GM23338 (cell line): ENCODE measurements at regions not wholly inside any gene's neighbourhood (a gene's known extent, or its start where the extent isn't known, plus 50 kb on each side); places are given as distances from the start of the nearest gene placed in this dataset.

Source experiments
- ATAC-seq: fragments of 200-7000 bp; cut with Tn5 transposase; 3 replicates; pipeline ENCODE4 v1.9.1; 2020
- DNase-seq: peaks from one replicate; pipeline ENCODE4 v3.0.0-alpha.2; 2015; ENCODE audit warnings: low spot score
- H2AFZ ChIP-seq: fragments of 200-600 bp; sonication (generic); 2 replicates; pipeline ENCODE4 v1.8.0; 2016; ENCODE audit warnings: antibody characterized with exemption, mild to moderate bottlenecking, moderate library complexity
- H3F3A ChIP-seq: fragments of 200-600 bp; sonication (generic); replicated peaks from 2 replicates; pipeline ENCODE4 v1.8.0; 2017; ENCODE audit warnings: antibody characterized with exemption, mixed run types, low read depth
- H3K27ac ChIP-seq: fragments of 200-600 bp; sonication (generic); 2 replicates; pipeline ENCODE4 v1.6.1; 2016; ENCODE audit warnings: low read depth
- H3K27me3 ChIP-seq: fragments of 200-600 bp; sonication (generic); 2 replicates; pipeline ENCODE4 v1.8.0; 2016; ENCODE audit warnings: mild to moderate bottlenecking, mixed run types, moderate library complexity; ENCODE audit not compliant: insufficient read depth
- H3K36me3 ChIP-seq: fragments of 200-600 bp; sonication (generic); 2 replicates; pipeline ENCODE4 v1.8.0; 2016; ENCODE audit warnings: mild to moderate bottlenecking; ENCODE audit not compliant: insufficient read depth
- H3K4me1 ChIP-seq: fragments of 200-600 bp; sonication (generic); 2 replicates; pipeline ENCODE4 v1.8.0; 2016; ENCODE audit warnings: mild to moderate bottlenecking, moderate library complexity; ENCODE audit not compliant: insufficient read depth
- H3K4me2 ChIP-seq: fragments of 200-600 bp; sonication (generic); 2 replicates; pipeline ENCODE4 v1.7.1; 2017; ENCODE audit warnings: mixed run types
- H3K4me3 ChIP-seq: fragments of 200-600 bp; sonication (generic); 2 replicates; pipeline ENCODE4 v1.6.1; 2016; ENCODE audit warnings: mixed run types
- H3K79me2 ChIP-seq: fragments of 200-600 bp; sonication (generic); replicated peaks from 2 replicates; pipeline ENCODE4 v1.8.0; 2017; ENCODE audit warnings: mild to moderate bottlenecking; ENCODE audit not compliant: insufficient read depth
- H3K9me2 ChIP-seq: fragments of 200-600 bp; sonication (generic); 2 replicates; pipeline ENCODE4 v1.8.0; 2017; ENCODE audit not compliant: insufficient read depth
- H4K20me1 ChIP-seq: fragments of 200-600 bp; sonication (generic); replicated peaks from 2 replicates; pipeline ENCODE4 v1.8.0; 2017; ENCODE audit warnings: mild to moderate bottlenecking; ENCODE audit not compliant: insufficient read depth
- H3K27ac Mint-ChIP-seq: 2 replicates; pipeline ENCODE4 v1.8.0; 2020; ENCODE audit warnings: inconsistent platforms, mild to moderate bottlenecking, moderate library complexity, mixed read lengths
- H3K27me3 Mint-ChIP-seq: 3 replicates; pipeline ENCODE4 v1.8.0; 2022; ENCODE audit warnings: low read depth, mild to moderate bottlenecking, moderate library complexity, mixed read lengths, inconsistent platforms; ENCODE audit not compliant: insufficient read depth, poor library complexity
- H3K36me3 Mint-ChIP-seq: 3 replicates; pipeline ENCODE4 v1.8.0; 2021; ENCODE audit warnings: low read depth, mild to moderate bottlenecking, inconsistent platforms, moderate library complexity, mixed read lengths
- H3K4me1 Mint-ChIP-seq: 3 replicates; pipeline ENCODE4 v1.8.0; 2020; ENCODE audit warnings: mild to moderate bottlenecking, inconsistent platforms, mixed read lengths
- H3K4me3 Mint-ChIP-seq: 3 replicates; pipeline ENCODE4 v1.8.0; 2021; ENCODE audit warnings: moderate library complexity, mild to moderate bottlenecking, inconsistent platforms, mixed read lengths
- H3K9me3 Mint-ChIP-seq: 3 replicates; pipeline ENCODE4 v1.8.0; 2020; ENCODE audit warnings: moderate library complexity, mild to moderate bottlenecking, inconsistent platforms, mixed read lengths
- EZH2 ChIP-seq: fragments of 200-600 bp; sonication (generic); IDR thresholded peaks from one replicate; pipeline ENCODE4 v1.8.0; 2017; ENCODE audit warnings: antibody characterized with exemption, mild to moderate bottlenecking, low read depth; ENCODE audit not compliant: unreplicated experiment
- JUNB ChIP-seq: IDR thresholded peaks from one replicate; pipeline ENCODE4 v1.6.1; 2016; ENCODE audit warnings: antibody characterized with exemption; ENCODE audit not compliant: unreplicated experiment
- POLR2AphosphoS5 ChIP-seq: IDR thresholded peaks from 2 replicates; pipeline ENCODE4 v1.6.1; 2016; ENCODE audit warnings: antibody characterized with exemption, low read depth
- STAT1 ChIP-seq: IDR thresholded peaks from one replicate; pipeline ENCODE4 v1.6.1; 2016; ENCODE audit warnings: antibody characterized with exemption; ENCODE audit not compliant: unreplicated experiment
- ZNF114 ChIP-seq: fragments of 250-450 bp; sonication (Bioruptor Pico); IDR thresholded peaks from 2 replicates; pipeline ENCODE4 v1.5.0; 2020; ENCODE audit warnings: mild to moderate bottlenecking, moderate library complexity
- ZNF331 ChIP-seq: fragments of 250-450 bp; sonication (Bioruptor Pico); IDR thresholded peaks from 2 replicates; pipeline ENCODE4 v1.5.0; 2020; ENCODE audit warnings: low read depth, mild to moderate bottlenecking, moderate library complexity
- TF ChIP-seq, protein P1 (sequence below): fragments of 250-450 bp; sonication (Bioruptor Pico); IDR thresholded peaks from 2 replicates; pipeline ENCODE4 v1.5.0; 2020; ENCODE audit warnings: mild to moderate bottlenecking, moderate library complexity
- TF ChIP-seq, protein P2 (sequence below): IDR thresholded peaks from 2 replicates; pipeline ENCODE4 v1.6.1; 2016; ENCODE audit warnings: antibody characterized with exemption
- TF ChIP-seq, protein P3 (sequence below), 2 experiments: fragments of 200-600 bp in 1 of 2; sonication (generic) in 1 of 2; conservative IDR thresholded peaks; 2 replicates each; pipeline versions ENCODE4 v1.5.1 to v1.6.1; 2016 to 2017; ENCODE audit warnings: antibody characterized with exemption in 2 of 2, low read depth in 2 of 2, mild to moderate bottlenecking in 2 of 2, moderate library complexity in 1 of 2

DNA sequence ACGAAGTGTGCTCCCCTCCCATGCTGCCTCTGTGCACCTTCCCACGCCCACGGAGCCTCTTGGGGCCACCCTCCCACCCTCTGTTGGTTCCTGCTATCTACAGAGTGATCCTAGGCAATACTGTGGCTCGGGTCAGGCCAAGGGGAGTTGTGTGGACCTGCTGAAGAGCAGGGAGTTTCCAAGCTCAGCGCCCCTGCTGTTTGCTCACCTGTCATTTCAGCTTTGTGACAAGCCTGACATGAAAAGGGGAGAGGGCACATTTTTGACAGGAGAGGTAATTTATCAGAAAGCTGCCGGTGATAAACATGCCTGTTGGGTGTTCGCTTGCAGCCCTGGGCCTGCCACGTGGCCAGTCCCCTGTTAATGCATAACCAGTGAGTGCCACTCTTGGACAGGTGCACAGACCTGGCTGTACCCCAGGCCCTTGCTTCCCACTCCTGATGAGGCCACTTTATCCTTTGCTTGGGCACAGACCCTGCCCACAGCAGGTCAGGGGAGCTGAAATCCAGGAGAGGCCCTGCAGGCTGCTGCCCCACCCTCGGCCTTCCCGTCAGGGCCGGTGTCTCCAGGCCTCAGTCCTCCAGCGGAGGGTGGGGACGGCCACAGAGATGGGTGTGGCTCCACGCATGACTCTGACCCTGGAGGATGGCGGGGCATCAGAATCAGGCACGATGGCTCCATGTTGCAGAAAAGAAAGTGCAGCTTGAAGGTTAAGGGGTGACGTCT, 201.5 kb upstream of the GPR12 start:
- H4K20me1 ChIP-seq: no peaks in the 10 kb centered on the region
- H3K4me1 Mint-ChIP-seq: peaks cover 7% of the 10 kb centered on the region
- no peak overlapping the region for H2AFZ ChIP-seq
- H3K27ac ChIP-seq: no peak overlapping the region
- no peaks in the 10 kb centered on the region for H3K79me2 ChIP-seq
- no peak overlapping the region for H3K4me3 ChIP-seq
- no peak overlapping the region for H3K4me2 ChIP-seq
- DNase-seq (no peak), ATAC-seq (no peak)
- H3K9me2 ChIP-seq: peaks cover 7% of the 10 kb centered on the region; the same call in 1 of the 2 replicates
- TF ChIP-seq EZH2 (no peak), JUNB (no peak)
- no peak overlapping the region for H3K4me3 Mint-ChIP-seq
- no peaks in the 10 kb centered on the region for H3K36me3 ChIP-seq
- H3K27me3 Mint-ChIP-seq: no peaks in the 10 kb centered on the region
- H3F3A ChIP-seq: no peaks in the 10 kb centered on the region
- no peak overlapping the region; the same call in 1 of the 2 replicates for H3K27ac Mint-ChIP-seq
- H3K36me3 Mint-ChIP-seq: no peaks in the 10 kb centered on the region; the same call in 2 of the 3 replicates
- H3K9me3 Mint-ChIP-seq: no peaks in the 10 kb centered on the region
- H3K27me3 ChIP-seq: no peaks in the 10 kb centered on the region
- peaks cover 9% of the 10 kb centered on the region for H3K4me1 ChIP-seq

DNA sequence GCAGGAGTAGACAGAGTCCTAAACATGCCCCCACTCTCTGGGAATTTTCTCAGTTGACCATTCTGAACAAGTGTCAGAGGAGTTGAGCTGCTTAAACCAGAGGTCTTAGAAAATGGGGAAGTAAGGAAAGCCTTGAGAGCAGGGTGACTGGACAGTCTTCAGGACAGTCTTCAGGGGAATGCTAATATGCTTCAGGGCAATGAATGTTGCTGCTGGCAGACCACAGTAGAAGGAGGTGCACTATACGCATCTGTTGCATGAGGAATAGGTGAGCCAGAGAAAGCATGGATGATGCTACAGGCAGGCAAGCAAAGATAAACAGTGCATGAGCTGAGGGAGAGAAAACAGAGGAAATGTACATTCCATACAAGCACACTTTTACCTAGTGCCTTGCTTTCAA, 196.6 kb upstream of the GPR12 start:
- Histone ChIP-seq H4K20me1 (no peaks in the 10 kb centered on the region), H2AFZ (no peak overlapping the region), H3K36me3 (no peaks in the 10 kb centered on the region), H3K9me2 (peaks cover 7% of the 10 kb centered on the region; the same call in 1 of the 2 replicates), H3K27me3 (no peaks in the 10 kb centered on the region), H3K4me2 (no peak overlapping the region), H3K27ac (no peak overlapping the region), H3F3A (no peaks in the 10 kb centered on the region), H3K4me3 (no peak overlapping the region), H3K79me2 (no peaks in the 10 kb centered on the region), H3K4me1 (no peaks in the 10 kb centered on the region)
- DNase-seq (no peak), ATAC-seq (no peak)
- TF ChIP-seq, protein P1, sequence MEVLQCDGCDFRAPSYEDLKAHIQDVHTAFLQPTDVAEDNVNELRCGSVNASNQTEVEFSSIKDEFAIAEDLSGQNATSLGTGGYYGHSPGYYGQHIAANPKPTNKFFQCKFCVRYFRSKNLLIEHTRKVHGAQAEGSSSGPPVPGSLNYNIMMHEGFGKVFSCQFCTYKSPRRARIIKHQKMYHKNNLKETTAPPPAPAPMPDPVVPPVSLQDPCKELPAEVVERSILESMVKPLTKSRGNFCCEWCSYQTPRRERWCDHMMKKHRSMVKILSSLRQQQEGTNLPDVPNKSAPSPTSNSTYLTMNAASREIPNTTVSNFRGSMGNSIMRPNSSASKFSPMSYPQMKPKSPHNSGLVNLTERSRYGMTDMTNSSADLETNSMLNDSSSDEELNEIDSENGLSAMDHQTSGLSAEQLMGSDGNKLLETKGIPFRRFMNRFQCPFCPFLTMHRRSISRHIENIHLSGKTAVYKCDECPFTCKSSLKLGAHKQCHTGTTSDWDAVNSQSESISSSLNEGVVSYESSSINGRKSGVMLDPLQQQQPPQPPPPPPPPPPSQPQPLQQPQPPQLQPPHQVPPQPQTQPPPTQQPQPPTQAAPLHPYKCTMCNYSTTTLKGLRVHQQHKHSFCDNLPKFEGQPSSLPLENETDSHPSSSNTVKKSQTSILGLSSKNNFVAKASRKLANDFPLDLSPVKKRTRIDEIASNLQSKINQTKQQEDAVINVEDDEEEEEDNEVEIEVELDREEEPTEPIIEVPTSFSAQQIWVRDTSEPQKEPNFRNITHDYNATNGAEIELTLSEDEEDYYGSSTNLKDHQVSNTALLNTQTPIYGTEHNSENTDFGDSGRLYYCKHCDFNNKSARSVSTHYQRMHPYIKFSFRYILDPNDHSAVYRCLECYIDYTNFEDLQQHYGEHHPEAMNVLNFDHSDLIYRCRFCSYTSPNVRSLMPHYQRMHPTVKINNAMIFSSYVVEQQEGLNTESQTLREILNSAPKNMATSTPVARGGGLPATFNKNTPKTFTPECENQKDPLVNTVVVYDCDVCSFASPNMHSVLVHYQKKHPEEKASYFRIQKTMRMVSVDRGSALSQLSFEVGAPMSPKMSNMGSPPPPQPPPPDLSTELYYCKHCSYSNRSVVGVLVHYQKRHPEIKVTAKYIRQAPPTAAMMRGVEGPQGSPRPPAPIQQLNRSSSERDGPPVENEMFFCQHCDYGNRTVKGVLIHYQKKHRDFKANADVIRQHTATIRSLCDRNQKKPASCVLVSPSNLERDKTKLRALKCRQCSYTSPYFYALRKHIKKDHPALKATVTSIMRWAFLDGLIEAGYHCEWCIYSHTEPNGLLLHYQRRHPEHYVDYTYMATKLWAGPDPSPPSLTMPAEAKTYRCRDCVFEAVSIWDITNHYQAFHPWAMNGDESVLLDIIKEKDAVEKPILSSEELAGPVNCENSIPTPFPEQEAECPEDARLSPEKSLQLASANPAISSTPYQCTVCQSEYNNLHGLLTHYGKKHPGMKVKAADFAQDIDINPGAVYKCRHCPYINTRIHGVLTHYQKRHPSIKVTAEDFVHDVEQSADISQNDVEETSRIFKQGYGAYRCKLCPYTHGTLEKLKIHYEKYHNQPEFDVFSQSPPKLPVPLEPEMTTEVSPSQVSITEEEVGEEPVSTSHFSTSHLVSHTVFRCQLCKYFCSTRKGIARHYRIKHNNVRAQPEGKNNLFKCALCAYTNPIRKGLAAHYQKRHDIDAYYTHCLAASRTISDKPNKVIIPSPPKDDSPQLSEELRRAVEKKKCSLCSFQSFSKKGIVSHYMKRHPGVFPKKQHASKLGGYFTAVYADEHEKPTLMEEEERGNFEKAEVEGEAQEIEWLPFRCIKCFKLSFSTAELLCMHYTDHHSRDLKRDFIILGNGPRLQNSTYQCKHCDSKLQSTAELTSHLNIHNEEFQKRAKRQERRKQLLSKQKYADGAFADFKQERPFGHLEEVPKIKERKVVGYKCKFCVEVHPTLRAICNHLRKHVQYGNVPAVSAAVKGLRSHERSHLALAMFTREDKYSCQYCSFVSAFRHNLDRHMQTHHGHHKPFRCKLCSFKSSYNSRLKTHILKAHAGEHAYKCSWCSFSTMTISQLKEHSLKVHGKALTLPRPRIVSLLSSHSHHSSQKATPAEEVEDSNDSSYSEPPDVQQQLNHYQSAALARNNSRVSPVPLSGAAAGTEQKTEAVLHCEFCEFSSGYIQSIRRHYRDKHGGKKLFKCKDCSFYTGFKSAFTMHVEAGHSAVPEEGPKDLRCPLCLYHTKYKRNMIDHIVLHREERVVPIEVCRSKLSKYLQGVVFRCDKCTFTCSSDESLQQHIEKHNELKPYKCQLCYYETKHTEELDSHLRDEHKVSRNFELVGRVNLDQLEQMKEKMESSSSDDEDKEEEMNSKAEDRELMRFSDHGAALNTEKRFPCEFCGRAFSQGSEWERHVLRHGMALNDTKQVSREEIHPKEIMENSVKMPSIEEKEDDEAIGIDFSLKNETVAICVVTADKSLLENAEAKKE (CRISPR knock-in tag): no peak
- TF ChIP-seq, protein P2, sequence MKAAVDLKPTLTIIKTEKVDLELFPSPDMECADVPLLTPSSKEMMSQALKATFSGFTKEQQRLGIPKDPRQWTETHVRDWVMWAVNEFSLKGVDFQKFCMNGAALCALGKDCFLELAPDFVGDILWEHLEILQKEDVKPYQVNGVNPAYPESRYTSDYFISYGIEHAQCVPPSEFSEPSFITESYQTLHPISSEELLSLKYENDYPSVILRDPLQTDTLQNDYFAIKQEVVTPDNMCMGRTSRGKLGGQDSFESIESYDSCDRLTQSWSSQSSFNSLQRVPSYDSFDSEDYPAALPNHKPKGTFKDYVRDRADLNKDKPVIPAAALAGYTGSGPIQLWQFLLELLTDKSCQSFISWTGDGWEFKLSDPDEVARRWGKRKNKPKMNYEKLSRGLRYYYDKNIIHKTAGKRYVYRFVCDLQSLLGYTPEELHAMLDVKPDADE: no peak
- TF ChIP-seq ZNF114: no peak
- TF ChIP-seq STAT1: no peak
- no peak for TF ChIP-seq POLR2AphosphoS5
- TF ChIP-seq ZNF331 (CRISPR knock-in tag): no peak
- TF ChIP-seq, protein P3, sequence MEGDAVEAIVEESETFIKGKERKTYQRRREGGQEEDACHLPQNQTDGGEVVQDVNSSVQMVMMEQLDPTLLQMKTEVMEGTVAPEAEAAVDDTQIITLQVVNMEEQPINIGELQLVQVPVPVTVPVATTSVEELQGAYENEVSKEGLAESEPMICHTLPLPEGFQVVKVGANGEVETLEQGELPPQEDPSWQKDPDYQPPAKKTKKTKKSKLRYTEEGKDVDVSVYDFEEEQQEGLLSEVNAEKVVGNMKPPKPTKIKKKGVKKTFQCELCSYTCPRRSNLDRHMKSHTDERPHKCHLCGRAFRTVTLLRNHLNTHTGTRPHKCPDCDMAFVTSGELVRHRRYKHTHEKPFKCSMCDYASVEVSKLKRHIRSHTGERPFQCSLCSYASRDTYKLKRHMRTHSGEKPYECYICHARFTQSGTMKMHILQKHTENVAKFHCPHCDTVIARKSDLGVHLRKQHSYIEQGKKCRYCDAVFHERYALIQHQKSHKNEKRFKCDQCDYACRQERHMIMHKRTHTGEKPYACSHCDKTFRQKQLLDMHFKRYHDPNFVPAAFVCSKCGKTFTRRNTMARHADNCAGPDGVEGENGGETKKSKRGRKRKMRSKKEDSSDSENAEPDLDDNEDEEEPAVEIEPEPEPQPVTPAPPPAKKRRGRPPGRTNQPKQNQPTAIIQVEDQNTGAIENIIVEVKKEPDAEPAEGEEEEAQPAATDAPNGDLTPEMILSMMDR (conservative IDR thresholded peaks at IDR 0.05; ENCODE audit: low read depth in 2 of 2): no peak
- Mint-ChIP-seq H3K27ac (no peak overlapping the region), H3K4me3 (no peak overlapping the region), H3K9me3 (no peaks in the 10 kb centered on the region), H3K36me3 (no peaks in the 10 kb centered on the region), H3K4me1 (no peaks in the 10 kb centered on the region), H3K27me3 (no peaks in the 10 kb centered on the region)
